Type B pancreatic cell (in vitro differentiated cells): ENCODE measurements at regions not wholly inside any gene's neighbourhood (a gene's known extent, or its start where the extent isn't known, plus 50 kb on each side); places are given as distances from the start of the nearest gene placed in this dataset.
"Not testable (repeated sequence)": the region's sequence is repeated elsewhere in the genome, so short reads cannot be mapped to it uniquely, and the experiment has no call there.

Experiments
- DNase-seq: peaks from one replicate; pipeline ENCODE4 v3.0.0; 2021; ENCODE audit warnings: mixed read lengths; ENCODE audit not compliant: unreplicated experiment; ENCODE audit errors: extremely low spot score
- H3K27ac Mint-ChIP-seq: 2 replicates; pipeline ENCODE4 v1.8.0; 2021; ENCODE audit warnings: mild to moderate bottlenecking, mixed read lengths
- H3K27me3 Mint-ChIP-seq: 2 replicates; pipeline ENCODE4 v1.8.0; 2021; ENCODE audit warnings: mixed read lengths
- H3K36me3 Mint-ChIP-seq: 2 replicates; pipeline ENCODE4 v1.8.0; 2021; ENCODE audit warnings: mixed read lengths
- H3K4me1 Mint-ChIP-seq: one replicate; pipeline ENCODE4 v1.8.0; 2021; ENCODE audit warnings: mixed read lengths; ENCODE audit not compliant: unreplicated experiment
- H3K4me3 Mint-ChIP-seq: 2 replicates; pipeline ENCODE4 v1.8.0; 2021; ENCODE audit warnings: mild to moderate bottlenecking, mixed read lengths
- H3K9me3 Mint-ChIP-seq: 2 replicates; pipeline ENCODE4 v1.8.0; 2021; ENCODE audit warnings: mixed read lengths
- TF ChIP-seq, protein P1 (sequence below): fragments of 200-600 bp; sonication (generic); conservative IDR thresholded peaks from 2 replicates; pipeline ENCODE4 v1.5.0; 2021; ENCODE audit warnings: antibody characterized with exemption, mild to moderate bottlenecking

GRCh38 chr10:28892818-28893547 is 215.7 kb downstream of the BAMBI start:
- H3K4me1 Mint-ChIP-seq, result peaks cover 14% of the 10 kb centered on the region
- H3K27ac Mint-ChIP-seq, result peak overlapping the region; percentile 1
- no peak for DNase-seq
- no peaks in the 10 kb centered on the region for H3K9me3 Mint-ChIP-seq
- no peaks in the 10 kb centered on the region for H3K36me3 Mint-ChIP-seq
- no peak overlapping the region for H3K4me3 Mint-ChIP-seq
- TF ChIP-seq, protein P1, sequence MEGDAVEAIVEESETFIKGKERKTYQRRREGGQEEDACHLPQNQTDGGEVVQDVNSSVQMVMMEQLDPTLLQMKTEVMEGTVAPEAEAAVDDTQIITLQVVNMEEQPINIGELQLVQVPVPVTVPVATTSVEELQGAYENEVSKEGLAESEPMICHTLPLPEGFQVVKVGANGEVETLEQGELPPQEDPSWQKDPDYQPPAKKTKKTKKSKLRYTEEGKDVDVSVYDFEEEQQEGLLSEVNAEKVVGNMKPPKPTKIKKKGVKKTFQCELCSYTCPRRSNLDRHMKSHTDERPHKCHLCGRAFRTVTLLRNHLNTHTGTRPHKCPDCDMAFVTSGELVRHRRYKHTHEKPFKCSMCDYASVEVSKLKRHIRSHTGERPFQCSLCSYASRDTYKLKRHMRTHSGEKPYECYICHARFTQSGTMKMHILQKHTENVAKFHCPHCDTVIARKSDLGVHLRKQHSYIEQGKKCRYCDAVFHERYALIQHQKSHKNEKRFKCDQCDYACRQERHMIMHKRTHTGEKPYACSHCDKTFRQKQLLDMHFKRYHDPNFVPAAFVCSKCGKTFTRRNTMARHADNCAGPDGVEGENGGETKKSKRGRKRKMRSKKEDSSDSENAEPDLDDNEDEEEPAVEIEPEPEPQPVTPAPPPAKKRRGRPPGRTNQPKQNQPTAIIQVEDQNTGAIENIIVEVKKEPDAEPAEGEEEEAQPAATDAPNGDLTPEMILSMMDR, result no peak
- peaks cover 6% of the 10 kb centered on the region for H3K27me3 Mint-ChIP-seq

DNA sequence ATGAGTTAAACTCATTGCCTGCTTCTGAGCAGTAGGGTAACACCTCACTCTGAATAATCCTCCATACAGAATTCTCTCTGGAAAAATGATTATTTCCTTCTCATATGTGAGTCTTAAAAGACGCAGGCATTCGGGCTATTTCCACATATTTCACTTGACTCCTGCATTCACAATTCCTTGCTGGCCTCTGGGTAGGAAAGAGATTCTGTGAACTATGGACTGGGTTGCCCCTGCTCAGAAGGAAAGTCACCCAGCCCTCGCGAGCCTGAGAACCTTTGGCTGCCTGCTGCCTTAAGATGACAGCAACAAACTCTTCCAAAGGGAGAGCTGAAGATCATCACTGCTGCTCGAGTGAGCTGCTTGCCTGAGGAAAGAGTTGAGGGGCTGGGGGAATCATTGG is 216.8 kb downstream of the BAMBI start:
- Mint-ChIP-seq H3K4me3 (no peak overlapping the region), H3K27ac (no peak overlapping the region), H3K27me3 (peaks cover 6% of the 10 kb centered on the region), H3K4me1 (peaks cover 16% of the 10 kb centered on the region), H3K36me3 (no peaks in the 10 kb centered on the region), H3K9me3 (no peaks in the 10 kb centered on the region)
- TF ChIP-seq, protein P1, result no peak
- no peak for DNase-seq

DNA sequence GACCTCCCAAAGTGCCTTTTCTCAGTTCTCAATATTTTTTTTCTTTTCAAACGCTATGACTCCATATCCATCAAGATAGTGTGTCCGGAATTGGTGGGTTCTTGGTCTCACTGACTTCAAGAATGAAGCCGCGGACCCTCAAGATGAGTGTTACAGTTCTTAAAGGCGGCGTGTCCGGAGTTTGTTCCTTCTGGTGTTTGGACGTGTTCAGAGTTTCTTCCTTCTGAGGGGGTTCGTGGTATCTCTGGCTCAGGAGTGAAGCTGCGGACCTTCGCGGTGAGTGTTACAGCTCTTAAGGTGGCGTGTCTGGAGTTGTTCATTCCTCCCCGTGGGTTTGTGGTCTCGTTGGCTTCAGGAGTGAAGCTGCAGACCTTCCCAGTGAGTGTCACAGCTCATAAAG is 218.3 kb downstream of the BAMBI start:
- not testable (repeated sequence) for H3K4me3 Mint-ChIP-seq, H3K36me3 Mint-ChIP-seq, H3K27ac Mint-ChIP-seq, DNase-seq, H3K27me3 Mint-ChIP-seq, H3K9me3 Mint-ChIP-seq
- H3K4me1 Mint-ChIP-seq, result peaks cover 16% of the 10 kb centered on the region

GRCh38 chr10:28896791-28897409 is 219.6 kb downstream of the BAMBI start:
- peaks cover 16% of the 10 kb centered on the region for H3K4me1 Mint-ChIP-seq
- DNase-seq, H3K27ac Mint-ChIP-seq, H3K9me3 Mint-ChIP-seq, H3K4me3 Mint-ChIP-seq, H3K27me3 Mint-ChIP-seq, H3K36me3 Mint-ChIP-seq: not testable (repeated sequence)

GRCh38 chr10:28897617-28898464 is 220.5 kb downstream of the BAMBI start:
- Mint-ChIP-seq H3K4me1 (peaks cover 11% of the 10 kb centered on the region), H3K9me3 (no peaks in the 10 kb centered on the region), H3K4me3 (no peak overlapping the region), H3K27me3 (peaks cover 4% of the 10 kb centered on the region), H3K27ac (no peak overlapping the region), H3K36me3 (no peaks in the 10 kb centered on the region)
- TF ChIP-seq, protein P1, result no peak
- no peak for DNase-seq

- Mint-ChIP-seq H3K27ac (no peak overlapping the region), H3K4me3 (no peak overlapping the region), H3K36me3 (no peaks in the 10 kb centered on the region), H3K27me3 (no peaks in the 10 kb centered on the region), H3K4me1 (peaks cover 41% of the 10 kb centered on the region), H3K9me3 (no peaks in the 10 kb centered on the region)
- TF ChIP-seq, protein P1, result no peak
- DNase-seq, result no peak
Measured at GRCh38 chr10:28902215-28902614, 224.9 kb downstream of the BAMBI start.
